Type B pancreatic cell (in vitro differentiated cells): ENCODE measurements at regions not wholly inside any gene's neighbourhood (a gene's known extent, or its start where the extent isn't known, plus 50 kb on each side); places are given as distances from the start of the nearest gene placed in this dataset.

Source experiments
- DNase-seq: peaks from one replicate; pipeline ENCODE4 v3.0.0; 2021; ENCODE audit warnings: mixed read lengths; ENCODE audit not compliant: unreplicated experiment; ENCODE audit errors: extremely low spot score
- H3K27ac Mint-ChIP-seq: 2 replicates; pipeline ENCODE4 v1.8.0; 2021; ENCODE audit warnings: mild to moderate bottlenecking, mixed read lengths
- H3K27me3 Mint-ChIP-seq: 2 replicates; pipeline ENCODE4 v1.8.0; 2021; ENCODE audit warnings: mixed read lengths
- H3K36me3 Mint-ChIP-seq: 2 replicates; pipeline ENCODE4 v1.8.0; 2021; ENCODE audit warnings: mixed read lengths
- H3K4me1 Mint-ChIP-seq: one replicate; pipeline ENCODE4 v1.8.0; 2021; ENCODE audit warnings: mixed read lengths; ENCODE audit not compliant: unreplicated experiment
- H3K4me3 Mint-ChIP-seq: 2 replicates; pipeline ENCODE4 v1.8.0; 2021; ENCODE audit warnings: mild to moderate bottlenecking, mixed read lengths
- H3K9me3 Mint-ChIP-seq: 2 replicates; pipeline ENCODE4 v1.8.0; 2021; ENCODE audit warnings: mixed read lengths
- TF ChIP-seq, protein P1 (sequence below): fragments of 200-600 bp; sonication (generic); conservative IDR thresholded peaks from 2 replicates; pipeline ENCODE4 v1.5.0; 2021; ENCODE audit warnings: antibody characterized with exemption, mild to moderate bottlenecking

DNA sequence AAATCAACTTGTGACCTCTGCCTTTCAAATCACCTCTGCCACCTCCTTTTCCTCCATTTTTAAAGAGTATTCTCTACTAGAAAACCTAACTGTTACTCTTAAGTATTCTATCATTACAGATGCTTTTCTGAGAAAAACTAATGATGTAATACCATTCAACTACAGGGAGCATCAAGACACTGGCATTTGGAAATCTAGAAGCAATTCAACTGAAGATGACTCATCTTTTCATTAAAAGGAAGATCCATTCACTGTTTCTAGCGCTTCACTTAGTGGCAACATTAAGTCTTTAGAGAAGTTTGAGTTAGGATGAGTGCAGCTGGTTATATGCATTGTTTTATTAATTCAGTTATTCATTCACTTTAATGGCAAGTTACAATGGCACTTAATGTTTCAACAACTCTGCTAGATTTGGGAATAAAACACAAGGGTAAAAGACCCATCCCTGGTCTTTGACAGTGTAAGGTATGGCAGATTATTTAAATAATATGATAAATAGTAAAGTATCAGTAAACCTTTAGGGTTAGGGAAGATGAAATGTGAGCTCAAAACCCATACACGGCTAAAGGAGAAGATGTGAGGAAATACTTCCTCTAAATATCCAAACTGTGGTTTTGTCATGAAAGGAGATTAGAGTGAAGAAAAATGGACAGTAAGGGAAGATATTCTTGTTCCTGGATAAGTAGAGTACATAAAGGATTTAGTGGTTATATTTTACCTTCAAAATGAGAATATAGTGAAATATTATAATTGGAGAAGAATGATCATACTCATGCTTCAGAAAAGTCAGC, 61.7 kb downstream of the KCNJ2 start:
- Mint-ChIP-seq H3K27ac (no peak overlapping the region), H3K36me3 (no peaks in the 10 kb centered on the region), H3K4me3 (no peak overlapping the region), H3K4me1 (peaks cover 5% of the 10 kb centered on the region), H3K9me3 (peaks cover 4% of the 10 kb centered on the region), H3K27me3 (peaks cover 3% of the 10 kb centered on the region)
- DNase-seq: no peak
- TF ChIP-seq, protein P1, sequence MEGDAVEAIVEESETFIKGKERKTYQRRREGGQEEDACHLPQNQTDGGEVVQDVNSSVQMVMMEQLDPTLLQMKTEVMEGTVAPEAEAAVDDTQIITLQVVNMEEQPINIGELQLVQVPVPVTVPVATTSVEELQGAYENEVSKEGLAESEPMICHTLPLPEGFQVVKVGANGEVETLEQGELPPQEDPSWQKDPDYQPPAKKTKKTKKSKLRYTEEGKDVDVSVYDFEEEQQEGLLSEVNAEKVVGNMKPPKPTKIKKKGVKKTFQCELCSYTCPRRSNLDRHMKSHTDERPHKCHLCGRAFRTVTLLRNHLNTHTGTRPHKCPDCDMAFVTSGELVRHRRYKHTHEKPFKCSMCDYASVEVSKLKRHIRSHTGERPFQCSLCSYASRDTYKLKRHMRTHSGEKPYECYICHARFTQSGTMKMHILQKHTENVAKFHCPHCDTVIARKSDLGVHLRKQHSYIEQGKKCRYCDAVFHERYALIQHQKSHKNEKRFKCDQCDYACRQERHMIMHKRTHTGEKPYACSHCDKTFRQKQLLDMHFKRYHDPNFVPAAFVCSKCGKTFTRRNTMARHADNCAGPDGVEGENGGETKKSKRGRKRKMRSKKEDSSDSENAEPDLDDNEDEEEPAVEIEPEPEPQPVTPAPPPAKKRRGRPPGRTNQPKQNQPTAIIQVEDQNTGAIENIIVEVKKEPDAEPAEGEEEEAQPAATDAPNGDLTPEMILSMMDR: no peak

DNA sequence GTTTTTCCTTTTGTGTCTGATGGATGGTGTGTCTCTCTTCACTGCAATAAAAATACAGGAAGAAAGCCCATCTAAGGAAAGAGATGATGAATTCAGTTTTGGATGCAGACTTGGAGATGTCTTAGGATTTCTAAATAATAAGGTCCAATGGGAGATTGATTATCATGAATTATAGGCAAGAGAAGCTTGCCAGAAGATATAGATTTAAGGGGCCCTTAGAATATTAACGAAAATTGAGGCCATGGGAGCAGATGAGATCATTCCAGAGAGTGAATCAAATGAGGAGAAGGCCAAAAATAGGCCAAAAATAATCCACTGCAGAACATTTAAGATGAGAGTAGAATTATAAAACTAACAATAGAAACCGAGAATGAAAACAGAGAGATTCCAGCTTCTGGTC, 63.1 kb downstream of the KCNJ2 start:
- Mint-ChIP-seq H3K36me3 (peaks cover 5% of the 10 kb centered on the region), H3K27me3 (peaks cover 3% of the 10 kb centered on the region), H3K27ac (no peak overlapping the region), H3K4me3 (no peak overlapping the region), H3K9me3 (peaks cover 10% of the 10 kb centered on the region), H3K4me1 (peaks cover under 1% of the 10 kb centered on the region)
- TF ChIP-seq, protein P1: no peak
- no peak for DNase-seq

DNA sequence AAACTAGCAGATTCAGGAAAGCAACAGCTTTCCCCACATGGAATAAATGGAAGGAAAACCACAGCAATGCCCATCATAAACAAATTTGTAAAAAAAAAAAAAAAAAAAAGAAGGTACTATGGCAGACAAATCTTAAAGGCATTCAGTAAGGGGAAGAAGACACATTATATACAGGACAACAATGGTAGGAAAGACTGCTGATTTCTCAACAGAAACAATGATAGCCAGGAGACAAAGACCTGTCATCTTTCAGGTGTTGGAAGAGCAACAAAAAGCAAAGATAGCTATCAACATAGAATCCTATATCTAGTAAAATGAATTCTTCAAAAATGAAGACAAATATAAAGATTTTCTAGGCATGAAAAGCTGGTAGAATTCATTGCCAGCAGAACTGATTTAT, 65.9 kb downstream of the KCNJ2 start:
- H3K4me3 Mint-ChIP-seq: no peak overlapping the region
- H3K4me1 Mint-ChIP-seq: peaks cover 10% of the 10 kb centered on the region
- peaks cover 5% of the 10 kb centered on the region for H3K36me3 Mint-ChIP-seq
- TF ChIP-seq, protein P1: no peak
- no peak for DNase-seq
- H3K27ac Mint-ChIP-seq: no peak overlapping the region
- H3K27me3 Mint-ChIP-seq: no peaks in the 10 kb centered on the region
- peaks cover 14% of the 10 kb centered on the region for H3K9me3 Mint-ChIP-seq

DNA sequence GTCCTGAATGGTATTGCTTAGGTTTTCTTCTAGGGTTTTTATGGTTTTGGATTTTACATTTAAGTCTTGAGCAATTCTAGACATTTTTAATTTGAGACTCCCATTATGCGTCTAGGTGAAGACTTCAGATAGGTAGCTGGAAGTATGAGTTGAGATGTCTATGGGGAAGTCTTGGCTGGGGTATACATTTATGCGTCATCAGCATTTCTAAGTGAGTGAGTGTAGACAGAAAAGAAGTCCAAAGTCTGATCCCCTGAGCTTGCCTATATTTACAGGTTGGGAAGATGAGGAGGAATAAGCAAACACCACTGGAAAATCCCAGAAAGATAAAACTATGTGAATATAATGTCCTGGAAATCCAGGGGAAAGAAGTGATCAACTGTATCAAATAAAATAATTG, 68.9 kb downstream of the KCNJ2 start:
- Mint-ChIP-seq H3K36me3 (peaks cover 5% of the 10 kb centered on the region), H3K27ac (peak overlapping the region; percentile 22), H3K4me3 (peak overlapping the region; percentile 20), H3K27me3 (no peaks in the 10 kb centered on the region), H3K4me1 (peaks cover 19% of the 10 kb centered on the region), H3K9me3 (peaks cover 20% of the 10 kb centered on the region)
- TF ChIP-seq, protein P1: no peak
- DNase-seq: no peak

DNA sequence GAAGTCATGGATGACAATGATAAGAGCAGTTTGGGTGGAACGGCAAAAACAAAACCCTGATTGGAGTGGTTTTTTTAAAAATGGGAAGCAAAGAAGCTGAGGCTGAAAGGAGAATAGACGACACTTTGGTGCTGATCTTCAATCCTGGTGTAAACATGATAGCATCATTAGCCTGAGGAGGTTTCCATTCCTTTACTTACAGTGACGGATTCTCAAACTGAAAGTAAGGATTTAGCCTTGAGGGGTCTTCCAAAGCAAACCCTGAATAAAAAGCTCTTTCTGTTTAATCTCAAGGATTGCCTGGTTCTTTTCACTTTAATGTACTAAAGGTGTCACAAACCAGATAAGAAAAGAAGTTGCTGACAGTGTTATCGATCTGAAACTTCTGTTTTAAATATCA, 69.3 kb downstream of the KCNJ2 start:
- no peak for DNase-seq
- Mint-ChIP-seq H3K4me3 (peak overlapping the region; percentile 20), H3K4me1 (peaks cover 21% of the 10 kb centered on the region), H3K9me3 (peaks cover 20% of the 10 kb centered on the region), H3K27ac (peak overlapping the region; percentile 22), H3K36me3 (peaks cover 5% of the 10 kb centered on the region), H3K27me3 (no peaks in the 10 kb centered on the region)
- TF ChIP-seq, protein P1: no peak
